Caco-2 (cell line): ENCODE measurements at regions not wholly inside any gene's neighbourhood (a gene's known extent, or its start where the extent isn't known, plus 50 kb on each side); places are given as distances from the start of the nearest gene placed in this dataset.

ENCODE experiments used
- BruUV-seq: library from RNA; stranded (reverse); fragments of 400-500 nt; replicated peaks from 2 replicates; lab custom pipeline; 2021; lab: Mats Ljungman, UMichigan
- CTCF ChIA-PET: fragments of 300-600 bp; sonication (Branson Sonifier 250); formaldehyde crosslinking; loops from one replicate; lab custom pipeline; 2022; ENCODE audit warnings: antibody characterized with exemption; lab: Charles Lee
- POLR2A ChIA-PET: fragments of 300-600 bp; sonication (Branson Sonifier 250); formaldehyde crosslinking; loops from one replicate; lab custom pipeline; 2022; ENCODE audit warnings: antibody characterized with exemption; lab: Charles Lee
- DNase-seq, 2 experiments: peaks; one replicate each; pipeline versions ENCODE4 v3.0.0 to v3.0.0-alpha.2; 2020 to 2022
- H3K27me3 ChIP-seq: replicated peaks from 2 replicates; pipeline ENCODE4 v1.6.0; 2011; ENCODE audit warnings: low read length; ENCODE audit not compliant: control insufficient read depth, insufficient read depth
- H3K36me3 ChIP-seq: 2 replicates; pipeline ENCODE4 v1.5.1; 2011; ENCODE audit warnings: low read length; ENCODE audit not compliant: control insufficient read depth, insufficient read depth
- H3K4me1 ChIP-seq: fragments of 250-450 bp; sonication (Bioruptor Pico); 2 replicates; pipeline ENCODE4 v1.5.1; 2020; ENCODE audit warnings: mild to moderate bottlenecking
- H3K4me3 ChIP-seq: 2 replicates; pipeline ENCODE4 v1.5.1; 2011; ENCODE audit warnings: low read depth, mild to moderate bottlenecking, control low read depth, low read length
- H3K9me3 ChIP-seq: fragments of 250-450 bp; sonication (Bioruptor Pico); 2 replicates; pipeline ENCODE4 v1.5.1; 2020; ENCODE audit warnings: mild to moderate bottlenecking, moderate library complexity
- H3K27ac Mint-ChIP-seq: one replicate; pipeline ENCODE4 v1.8.0; 2022; ENCODE audit warnings: mixed read lengths; ENCODE audit not compliant: unreplicated experiment
- H3K27me3 Mint-ChIP-seq: one replicate; pipeline ENCODE4 v1.8.0; 2022; ENCODE audit warnings: mixed read lengths; ENCODE audit not compliant: insufficient read depth, unreplicated experiment
- H3K36me3 Mint-ChIP-seq: one replicate; pipeline ENCODE4 v1.8.0; 2022; ENCODE audit warnings: mild to moderate bottlenecking, mixed read lengths; ENCODE audit not compliant: insufficient read depth, unreplicated experiment
- H3K4me1 Mint-ChIP-seq: one replicate; pipeline ENCODE4 v1.8.0; 2022; ENCODE audit warnings: low read depth, mixed read lengths; ENCODE audit not compliant: unreplicated experiment
- H3K4me3 Mint-ChIP-seq: one replicate; pipeline ENCODE4 v1.8.0; 2022; ENCODE audit warnings: mild to moderate bottlenecking, moderate library complexity, mixed read lengths; ENCODE audit not compliant: unreplicated experiment
- H3K9me3 Mint-ChIP-seq: one replicate; pipeline ENCODE4 v1.8.0; 2022; ENCODE audit warnings: mixed read lengths; ENCODE audit not compliant: unreplicated experiment
- intact Hi-C: fragments of 100-400 bp; cut with micrococcal nuclease; formaldehyde crosslinking; loops from one replicate; pipeline ENCODE4 v1.10.0; 2022; ENCODE audit not compliant: unreplicated experiment
- TF ChIP-seq, protein P1 (sequence below), 2 experiments: fragments of 200-600 bp in 1 of 2; IDR thresholded peaks; 1 replicate in 1 of 2; 2 replicates in 1 of 2; pipeline versions ENCODE4 v1.5.1 to v1.8.0; 2011 to 2022; ENCODE audit warnings: antibody characterized with exemption in 1 of 2, control low read depth in 1 of 2, inconsistent platforms in 1 of 2, low read depth in 1 of 2, low read length in 1 of 2, mild to moderate bottlenecking in 1 of 2, moderate library complexity in 1 of 2; ENCODE audit not compliant: insufficient read depth in 1 of 2, severe bottlenecking in 1 of 2, unreplicated experiment in 1 of 2

DNA sequence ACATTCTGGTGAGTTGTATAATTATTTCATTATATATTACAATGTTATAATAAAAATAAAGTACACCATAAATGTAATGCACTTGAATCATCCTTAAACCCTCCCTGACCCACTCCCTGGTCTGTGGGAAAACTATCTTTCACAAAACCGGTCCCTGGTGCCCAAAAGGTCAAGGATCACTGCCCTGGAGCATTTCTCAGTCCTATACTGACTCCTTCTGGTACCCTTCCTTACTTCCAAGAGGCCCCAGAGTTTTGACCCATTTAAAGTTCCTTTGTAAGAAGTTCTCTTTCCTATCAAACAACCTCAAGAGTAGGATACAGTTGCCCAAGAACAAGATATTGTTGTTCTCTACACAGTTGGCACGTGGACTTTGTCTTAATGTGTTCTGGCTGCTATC lies 88.9 kb upstream of the TRPM3 start:
- no peaks in the 10 kb centered on the region for H3K27me3 ChIP-seq
- H3K9me3 ChIP-seq: no peaks in the 10 kb centered on the region
- H3K36me3 ChIP-seq: no peaks in the 10 kb centered on the region
- H3K36me3 Mint-ChIP-seq: no peaks in the 10 kb centered on the region
- no peak overlapping the region for H3K4me3 Mint-ChIP-seq
- TF ChIP-seq, protein P1, sequence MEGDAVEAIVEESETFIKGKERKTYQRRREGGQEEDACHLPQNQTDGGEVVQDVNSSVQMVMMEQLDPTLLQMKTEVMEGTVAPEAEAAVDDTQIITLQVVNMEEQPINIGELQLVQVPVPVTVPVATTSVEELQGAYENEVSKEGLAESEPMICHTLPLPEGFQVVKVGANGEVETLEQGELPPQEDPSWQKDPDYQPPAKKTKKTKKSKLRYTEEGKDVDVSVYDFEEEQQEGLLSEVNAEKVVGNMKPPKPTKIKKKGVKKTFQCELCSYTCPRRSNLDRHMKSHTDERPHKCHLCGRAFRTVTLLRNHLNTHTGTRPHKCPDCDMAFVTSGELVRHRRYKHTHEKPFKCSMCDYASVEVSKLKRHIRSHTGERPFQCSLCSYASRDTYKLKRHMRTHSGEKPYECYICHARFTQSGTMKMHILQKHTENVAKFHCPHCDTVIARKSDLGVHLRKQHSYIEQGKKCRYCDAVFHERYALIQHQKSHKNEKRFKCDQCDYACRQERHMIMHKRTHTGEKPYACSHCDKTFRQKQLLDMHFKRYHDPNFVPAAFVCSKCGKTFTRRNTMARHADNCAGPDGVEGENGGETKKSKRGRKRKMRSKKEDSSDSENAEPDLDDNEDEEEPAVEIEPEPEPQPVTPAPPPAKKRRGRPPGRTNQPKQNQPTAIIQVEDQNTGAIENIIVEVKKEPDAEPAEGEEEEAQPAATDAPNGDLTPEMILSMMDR (IDR thresholded peaks at IDR 0.05; ENCODE audit: insufficient read depth in 1 of 2, low read depth in 1 of 2, low read length in 1 of 2, severe bottlenecking in 1 of 2, unreplicated experiment in 1 of 2): no peak
- CTCF ChIA-PET: no interaction called here
- H3K4me1 ChIP-seq: no peaks in the 10 kb centered on the region
- no peaks in the 10 kb centered on the region for H3K27me3 Mint-ChIP-seq
- POLR2A ChIA-PET: no interaction called here
- DNase-seq: no peak
- no TSS peak for BruUV-seq
- no peak overlapping the region for H3K27ac Mint-ChIP-seq
- H3K9me3 Mint-ChIP-seq: peaks cover 9% of the 10 kb centered on the region
- H3K4me3 ChIP-seq: no peak overlapping the region
- H3K4me1 Mint-ChIP-seq: no peaks in the 10 kb centered on the region
- intact Hi-C loops: no loop called here

DNA sequence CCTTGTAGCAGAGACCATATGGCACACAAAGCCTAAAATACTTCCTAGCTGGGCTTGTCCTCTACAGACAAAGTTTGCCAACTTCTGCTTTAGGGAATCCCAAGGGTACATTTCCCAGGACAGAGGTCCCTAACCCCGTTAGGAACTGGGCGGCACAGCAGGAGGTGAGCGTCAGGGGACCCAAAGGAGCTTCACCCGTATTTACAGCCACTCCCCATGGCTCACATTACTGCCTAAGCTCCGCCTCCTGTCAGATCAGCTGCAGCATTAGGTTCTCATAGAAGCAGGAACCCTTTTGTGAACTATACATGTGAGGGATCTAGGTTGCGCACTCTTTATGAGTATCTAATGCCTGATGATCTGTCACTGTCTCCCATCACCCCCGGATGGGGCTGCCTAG lies 88.5 kb upstream of the TRPM3 start:
- no peaks in the 10 kb centered on the region for H3K36me3 Mint-ChIP-seq
- POLR2A ChIA-PET: no interaction called here
- intact Hi-C loops: no loop called here

DNA sequence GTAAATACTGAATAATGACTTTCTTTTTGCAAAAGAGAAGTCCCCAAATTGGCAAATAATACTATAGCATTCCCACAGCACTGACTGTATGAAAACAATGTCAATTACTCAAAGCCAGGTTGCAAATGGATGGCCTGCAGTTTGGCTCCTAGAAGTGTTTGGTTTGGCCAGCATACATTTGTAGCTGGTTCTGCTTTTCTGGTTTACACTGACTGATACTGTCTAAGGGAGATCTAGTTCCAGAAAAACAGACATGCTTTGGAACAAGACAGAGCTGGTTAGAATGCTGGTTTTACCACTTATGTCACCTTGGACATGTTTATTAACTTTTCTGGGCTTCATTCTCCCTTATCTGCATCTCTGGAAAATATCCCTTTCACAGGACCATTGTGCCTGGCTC lies 81.5 kb upstream of the TRPM3 start:
- peaks cover 6% of the 10 kb centered on the region for H3K36me3 Mint-ChIP-seq
- POLR2A ChIA-PET: no interaction called here

More for the DNA sequence above, 88.5 kb upstream of the TRPM3 start:
- Histone ChIP-seq H3K4me1 (no peaks in the 10 kb centered on the region), H3K27me3 (no peaks in the 10 kb centered on the region), H3K4me3 (no peak overlapping the region), H3K36me3 (no peaks in the 10 kb centered on the region), H3K9me3 (no peaks in the 10 kb centered on the region)
- Mint-ChIP-seq H3K27ac (no peak overlapping the region), H3K9me3 (peaks cover 6% of the 10 kb centered on the region), H3K4me1 (no peaks in the 10 kb centered on the region), H3K4me3 (no peak overlapping the region), H3K27me3 (no peaks in the 10 kb centered on the region)
- TF ChIP-seq, protein P1 (IDR thresholded peaks at IDR 0.05; ENCODE audit: insufficient read depth in 1 of 2, low read depth in 1 of 2, low read length in 1 of 2, severe bottlenecking in 1 of 2, unreplicated experiment in 1 of 2): no peak
- BruUV-seq: no TSS peak
- no peak for DNase-seq
- CTCF ChIA-PET: no interaction called here

More for the DNA sequence above, 81.5 kb upstream of the TRPM3 start:
- H3K4me3 ChIP-seq: no peak overlapping the region
- H3K9me3 Mint-ChIP-seq: no peaks in the 10 kb centered on the region
- TF ChIP-seq, protein P1 (IDR thresholded peaks at IDR 0.05; ENCODE audit: insufficient read depth in 1 of 2, low read depth in 1 of 2, low read length in 1 of 2, severe bottlenecking in 1 of 2, unreplicated experiment in 1 of 2): no peak
- CTCF ChIA-PET: no interaction called here
- no peaks in the 10 kb centered on the region for H3K36me3 ChIP-seq
- no peak overlapping the region for H3K27ac Mint-ChIP-seq
- no peaks in the 10 kb centered on the region for H3K27me3 Mint-ChIP-seq
- H3K9me3 ChIP-seq: no peaks in the 10 kb centered on the region
- H3K4me1 Mint-ChIP-seq: no peaks in the 10 kb centered on the region
- no peaks in the 10 kb centered on the region for H3K27me3 ChIP-seq
- BruUV-seq: no TSS peak
- H3K4me3 Mint-ChIP-seq: no peak overlapping the region
- no peaks in the 10 kb centered on the region for H3K4me1 ChIP-seq
- intact Hi-C loops: no loop called here
- DNase-seq: no peak
